ENCODE measurements at regions not wholly inside any gene's neighbourhood (a gene's known extent, or its start where the extent isn't known, plus 50 kb on each side); places are given as distances from the start of the nearest gene placed in this dataset.

DNA sequence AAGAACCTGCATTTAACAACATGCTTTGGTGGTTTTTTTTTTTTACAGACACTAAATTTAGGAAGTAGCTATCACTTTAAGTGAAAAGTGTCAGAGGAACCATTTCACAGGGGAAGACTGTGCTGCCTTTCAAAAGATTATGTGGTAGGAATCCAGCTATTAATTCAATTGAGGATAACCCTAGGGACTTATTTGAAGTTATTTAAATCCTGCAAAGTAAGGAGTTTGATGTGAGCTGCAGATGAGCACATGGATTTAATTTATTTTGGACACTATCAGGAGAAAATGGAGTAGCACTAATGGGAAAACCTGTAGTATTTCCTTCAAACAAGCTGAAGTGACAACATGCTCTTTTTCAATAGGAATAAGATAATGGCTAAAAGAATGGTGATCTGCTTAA is 419.8 kb downstream of the ANKRD7 start:
- ChIA-PET CTCF (no interaction called here), POLR2A (no interaction called here)
- Histone ChIP-seq H3K4me3 (no peak overlapping the region), H3K4me2 (no peak overlapping the region), H3K9me3 (no peaks in the 10 kb centered on the region), H3K4me1 (no peaks in the 10 kb centered on the region), H3K27ac (no peak overlapping the region)
- no peak for ATAC-seq
- TF ChIP-seq, protein P1, sequence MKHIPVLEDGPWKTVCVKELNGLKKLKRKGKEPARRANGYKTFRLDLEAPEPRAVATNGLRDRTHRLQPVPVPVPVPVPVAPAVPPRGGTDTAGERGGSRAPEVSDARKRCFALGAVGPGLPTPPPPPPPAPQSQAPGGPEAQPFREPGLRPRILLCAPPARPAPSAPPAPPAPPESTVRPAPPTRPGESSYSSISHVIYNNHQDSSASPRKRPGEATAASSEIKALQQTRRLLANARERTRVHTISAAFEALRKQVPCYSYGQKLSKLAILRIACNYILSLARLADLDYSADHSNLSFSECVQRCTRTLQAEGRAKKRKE (CRISPR knock-in tag; IDR thresholded peaks at IDR 0.05; ENCODE audit: low read depth), result no peak
- no peak for TF ChIP-seq BCL3 (IDR thresholded peaks at IDR 0.05)
- no peak for TF ChIP-seq RFX5 (IDR thresholded peaks at IDR 0.05)
- no peak for TF ChIP-seq CHD2 (IDR thresholded peaks at IDR 0.05; ENCODE audit: low read length, partially characterized antibody)
- no peak for TF ChIP-seq USF2 (IDR thresholded peaks at IDR 0.05)
- TF ChIP-seq SMC3 (IDR thresholded peaks at IDR 0.05), result no peak
- TF ChIP-seq HEYL (CRISPR knock-in tag; IDR thresholded peaks at IDR 0.05), result no peak
- no peak for TF ChIP-seq FOSL2 (IDR thresholded peaks at IDR 0.05)
- no peak for TF ChIP-seq FOSL2 (CRISPR knock-in tag; IDR thresholded peaks at IDR 0.05)
- TF ChIP-seq EHMT2 (IDR thresholded peaks at IDR 0.05; ENCODE audit: low read depth), result no peak
- TF ChIP-seq EHF (CRISPR knock-in tag; IDR thresholded peaks at IDR 0.05), result no peak
- no peak for TF ChIP-seq EP300 (IDR thresholded peaks at IDR 0.05)
- TF ChIP-seq PHF8 (IDR thresholded peaks at IDR 0.05; ENCODE audit: borderline replicate concordance, low read depth), result no peak
- no peak for TF ChIP-seq JUNB (IDR thresholded peaks at IDR 0.05)
- TF ChIP-seq GATA3 (IDR thresholded peaks at IDR 0.05; ENCODE audit: borderline replicate concordance), result no peak
- TF ChIP-seq, protein P2, sequence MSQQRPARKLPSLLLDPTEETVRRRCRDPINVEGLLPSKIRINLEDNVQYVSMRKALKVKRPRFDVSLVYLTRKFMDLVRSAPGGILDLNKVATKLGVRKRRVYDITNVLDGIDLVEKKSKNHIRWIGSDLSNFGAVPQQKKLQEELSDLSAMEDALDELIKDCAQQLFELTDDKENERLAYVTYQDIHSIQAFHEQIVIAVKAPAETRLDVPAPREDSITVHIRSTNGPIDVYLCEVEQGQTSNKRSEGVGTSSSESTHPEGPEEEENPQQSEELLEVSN (IDR thresholded peaks at IDR 0.05; ENCODE audit: borderline replicate concordance, low read depth), result no peak
- DNase-seq (ENCODE audit: low read depth in 1 of 2, low spot score in 1 of 2), result no peak
- no peak for FAIRE-seq

GRCh38 chr7:118648002-118648401 is 423.5 kb downstream of the ANKRD7 start:
- Histone ChIP-seq H3K4me1 (no peaks in the 10 kb centered on the region), H3K9me3 (no peaks in the 10 kb centered on the region), H3K27ac (no peak overlapping the region), H3K4me2 (no peak overlapping the region), H3K4me3 (no peak overlapping the region)
- FAIRE-seq, result no peak
- no peak for ATAC-seq
- ChIA-PET POLR2A (no interaction called here), CTCF (no interaction called here)
- WGBS (ENCODE audit: missing lambda C conversion rate), result 24% methylated on average over 2 of the region's 2 CpGs
- TF ChIP-seq, protein P2 (IDR thresholded peaks at IDR 0.05; ENCODE audit: borderline replicate concordance, low read depth), result no peak
- TF ChIP-seq FOSB (CRISPR knock-in tag; IDR thresholded peaks at IDR 0.05) (no peak), KDM5A (IDR thresholded peaks at IDR 0.05) (no peak), HOXA7 (CRISPR knock-in tag; IDR thresholded peaks at IDR 0.05) (no peak), HES2 (IDR thresholded peaks at IDR 0.05) (no peak), CTCF (IDR thresholded peaks at IDR 0.05) (no peak), RNF2 (IDR thresholded peaks at IDR 0.05; ENCODE audit: borderline replicate concordance, low read depth) (no peak), ZC3H11A (IDR thresholded peaks at IDR 0.05) (no peak)
- DNase-seq (ENCODE audit: low read depth in 1 of 2, low spot score in 1 of 2), result no peak
